ENCODE measurements at regions not wholly inside any gene's neighbourhood (a gene's known extent, or its start where the extent isn't known, plus 50 kb on each side); places are given as distances from the start of the nearest gene placed in this dataset.

DNA sequence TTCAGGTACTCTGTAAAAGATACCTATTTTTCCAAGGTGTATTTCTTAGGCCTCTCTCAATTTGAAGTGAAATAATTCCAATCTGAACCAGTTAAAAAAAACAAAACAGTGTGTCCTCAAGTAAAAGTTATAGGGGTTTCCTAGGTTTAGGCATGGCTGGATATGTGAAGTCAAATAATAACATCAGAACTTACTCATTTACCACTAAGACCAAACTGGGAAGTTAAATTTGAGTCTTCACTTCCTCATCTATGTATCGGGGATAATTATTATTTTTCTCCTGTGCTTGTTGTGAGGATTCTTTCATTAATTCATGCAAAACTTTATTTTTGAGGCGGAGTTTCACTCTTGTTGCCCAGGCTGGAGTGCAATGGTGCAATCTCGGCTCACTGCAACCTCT is 86.2 kb upstream of the PTPRK start:
- in situ Hi-C loops (cut with MboI) = no loop called here
- H3K27me3 ChIP-seq (replicated peaks; ENCODE audit: insufficient read depth) = no peaks in the 10 kb centered on the region
- no peaks in the 10 kb centered on the region for H3K9me3 ChIP-seq (ENCODE audit: low read depth)
- H3K79me2 ChIP-seq (ENCODE audit: insufficient read depth) = no peaks in the 10 kb centered on the region
- no peak overlapping the region for H2AFZ ChIP-seq
- no peak for TF ChIP-seq EZH2phosphoT487 (IDR thresholded peaks at IDR 0.05; ENCODE audit: insufficient read depth, low read depth)
- TF ChIP-seq EZH2 (IDR thresholded peaks at IDR 0.05; ENCODE audit: insufficient read depth, poor library complexity, severe bottlenecking) = no peak
- no peak overlapping the region for H3K27ac ChIP-seq
- H3K4me2 ChIP-seq (ENCODE audit: unreplicated experiment) = no peak overlapping the region
- no peaks in the 10 kb centered on the region for H3K9me2 ChIP-seq (ENCODE audit: insufficient read depth)
- no peak for DNase-seq
- H3K4me1 ChIP-seq (ENCODE audit: insufficient read depth) = peaks cover 10% of the 10 kb centered on the region
- H3K36me3 ChIP-seq (ENCODE audit: low read depth) = no peaks in the 10 kb centered on the region
- no peak overlapping the region for H3K4me3 ChIP-seq
- H3K9ac ChIP-seq = no peak overlapping the region
- no peaks in the 10 kb centered on the region for H4K20me1 ChIP-seq (ENCODE audit: insufficient read depth)
- H3F3A ChIP-seq (ENCODE audit: insufficient read depth) = peaks cover 10% of the 10 kb centered on the region; the same call in 1 of the 2 replicates
- WGBS, 2 experiments (ENCODE audit: low coverage in 1 of 2, low lambda C conversion rate in 2 of 2, missing lambda C conversion rate in 2 of 2) = 94 to 98% methylated on average over 3 of the region's 3 CpGs

DNA sequence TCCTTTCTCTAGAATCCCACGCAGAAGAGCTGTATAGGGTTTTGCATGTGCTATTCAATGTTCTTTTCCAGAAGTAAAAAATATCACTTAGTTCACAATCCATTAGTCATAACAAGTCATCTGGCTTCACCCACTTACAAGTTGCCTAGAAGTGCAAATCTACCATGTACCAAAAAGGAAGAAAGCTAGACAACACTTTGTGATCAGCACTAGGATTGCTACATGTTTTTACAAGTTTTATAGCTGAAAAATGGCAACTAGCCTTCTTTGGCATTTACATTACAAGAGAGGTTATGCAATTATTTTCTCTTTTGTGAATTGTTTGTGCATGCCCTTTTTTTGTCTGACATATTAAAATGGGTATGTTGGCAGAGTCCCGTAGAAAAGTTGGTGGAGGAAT is 85.6 kb upstream of the PTPRK start:
- no peaks in the 10 kb centered on the region for H3K9me2 ChIP-seq (ENCODE audit: insufficient read depth)
- H2AFZ ChIP-seq = no peak overlapping the region

DNA sequence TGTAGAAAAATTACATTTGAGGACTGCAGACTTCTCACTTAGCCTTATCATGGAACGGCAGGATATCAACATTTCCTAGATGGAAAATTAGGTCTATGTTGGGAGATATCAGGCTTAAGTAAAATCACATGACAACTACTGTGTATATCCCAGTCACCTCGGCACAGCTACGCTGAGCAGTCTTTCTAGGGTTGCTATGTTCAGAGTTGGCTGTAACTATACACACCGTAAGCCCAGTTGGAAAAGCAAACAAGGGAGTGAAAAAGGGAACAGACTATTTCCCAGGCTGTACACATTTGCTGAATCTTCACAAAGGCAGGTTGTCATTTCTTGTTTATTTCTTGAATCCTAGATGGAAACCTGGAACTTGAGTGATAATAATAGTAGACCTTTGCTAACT is 80.7 kb upstream of the PTPRK start:
- TF ChIP-seq EZH2 (IDR thresholded peaks at IDR 0.05; ENCODE audit: insufficient read depth, poor library complexity, severe bottlenecking) (no peak), EZH2phosphoT487 (IDR thresholded peaks at IDR 0.05; ENCODE audit: insufficient read depth, low read depth) (no peak)
- peak; percentile 4 for DNase-seq
- H3K79me2 ChIP-seq (ENCODE audit: insufficient read depth) = no peaks in the 10 kb centered on the region
- H3K9me3 ChIP-seq (ENCODE audit: low read depth) = no peaks in the 10 kb centered on the region
- no peaks in the 10 kb centered on the region for H3K36me3 ChIP-seq (ENCODE audit: low read depth)
- no peak overlapping the region for H2AFZ ChIP-seq
- H3K4me3 ChIP-seq = no peak overlapping the region
- 98 to 100% methylated on average over 4 of the region's 4 CpGs for WGBS, 2 experiments (ENCODE audit: low coverage in 1 of 2, low lambda C conversion rate in 2 of 2, missing lambda C conversion rate in 2 of 2)
- peaks cover 18% of the 10 kb centered on the region for H3F3A ChIP-seq (ENCODE audit: insufficient read depth)
- H3K9me2 ChIP-seq (ENCODE audit: insufficient read depth) = no peaks in the 10 kb centered on the region
- H3K4me2 ChIP-seq (ENCODE audit: unreplicated experiment) = peak overlapping the region; percentile 52
- H4K20me1 ChIP-seq (ENCODE audit: insufficient read depth) = no peaks in the 10 kb centered on the region
- H3K9ac ChIP-seq = no peak overlapping the region
- H3K27ac ChIP-seq = peak overlapping the region; percentile 77
- H3K4me1 ChIP-seq (ENCODE audit: insufficient read depth) = peaks cover 47% of the 10 kb centered on the region
- H3K27me3 ChIP-seq (replicated peaks; ENCODE audit: insufficient read depth) = no peaks in the 10 kb centered on the region
- in situ Hi-C loops (cut with MboI) = no loop called here

More for the DNA sequence above, 85.6 kb upstream of the PTPRK start:
- H3K79me2 ChIP-seq (ENCODE audit: insufficient read depth) = no peaks in the 10 kb centered on the region
- peaks cover 14% of the 10 kb centered on the region for H3K4me1 ChIP-seq (ENCODE audit: insufficient read depth)
- in situ Hi-C loops (cut with MboI) = no loop called here
- WGBS, 2 experiments (ENCODE audit: low coverage in 1 of 2, low lambda C conversion rate in 2 of 2, missing lambda C conversion rate in 2 of 2) = 57 to 62% methylated on average over 2 of the region's 2 CpGs
- no peaks in the 10 kb centered on the region for H3K9me3 ChIP-seq (ENCODE audit: low read depth)
- peak; percentile 56 for DNase-seq
- H4K20me1 ChIP-seq (ENCODE audit: insufficient read depth) = no peaks in the 10 kb centered on the region
- H3K4me3 ChIP-seq = no peak overlapping the region
- H3K4me2 ChIP-seq (ENCODE audit: unreplicated experiment) = no peak overlapping the region
- H3K36me3 ChIP-seq (ENCODE audit: low read depth) = no peaks in the 10 kb centered on the region
- peaks cover 10% of the 10 kb centered on the region for H3F3A ChIP-seq (ENCODE audit: insufficient read depth)
- no peak overlapping the region for H3K27ac ChIP-seq
- TF ChIP-seq EZH2 (IDR thresholded peaks at IDR 0.05; ENCODE audit: insufficient read depth, poor library complexity, severe bottlenecking) = no peak
- no peak for TF ChIP-seq EZH2phosphoT487 (IDR thresholded peaks at IDR 0.05; ENCODE audit: insufficient read depth, low read depth)
- no peak overlapping the region for H3K9ac ChIP-seq
- H3K27me3 ChIP-seq (replicated peaks; ENCODE audit: insufficient read depth) = no peaks in the 10 kb centered on the region

DNA sequence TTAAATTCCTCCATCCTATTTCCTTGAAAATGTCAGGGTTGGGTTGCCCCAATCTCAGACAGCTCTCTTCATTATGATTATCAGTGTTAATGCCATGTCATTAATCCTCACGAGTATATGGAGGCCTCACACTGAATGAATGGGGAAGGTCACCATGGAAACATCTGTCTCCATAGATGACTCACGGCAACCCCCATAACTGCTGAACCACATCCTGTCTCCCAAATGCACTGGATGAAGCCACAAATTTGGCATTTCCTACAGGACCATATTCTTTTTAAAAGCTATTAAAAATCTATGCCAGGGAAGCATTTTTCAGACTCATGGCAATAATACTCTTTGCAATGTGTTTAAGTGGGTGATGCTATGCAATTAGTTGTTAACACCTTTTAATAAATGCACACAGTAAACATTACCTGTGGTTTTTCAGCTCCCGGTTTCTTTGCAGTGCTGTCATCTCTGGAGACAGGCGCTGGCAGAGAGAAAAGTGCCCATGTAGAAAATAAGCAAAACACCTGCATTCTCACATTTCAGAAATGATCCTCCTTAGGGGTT is 80.1 kb upstream of the PTPRK start:
- Histone ChIP-seq H3K4me3 (peak overlapping the region; percentile 20), H3K27me3 (replicated peaks; ENCODE audit: insufficient read depth) (no peaks in the 10 kb centered on the region), H3K9me2 (ENCODE audit: insufficient read depth) (no peaks in the 10 kb centered on the region), H3K9ac (peak overlapping the region; percentile 19; the same call in 1 of the 2 replicates), H3F3A (ENCODE audit: insufficient read depth) (peaks cover 14% of the 10 kb centered on the region), H3K79me2 (ENCODE audit: insufficient read depth) (no peaks in the 10 kb centered on the region), H3K4me2 (ENCODE audit: unreplicated experiment) (peak overlapping the region; percentile 52), H2AFZ (peak overlapping the region; percentile 27), H3K4me1 (ENCODE audit: insufficient read depth) (peaks cover 41% of the 10 kb centered on the region), H3K36me3 (ENCODE audit: low read depth) (no peaks in the 10 kb centered on the region), H3K9me3 (ENCODE audit: low read depth) (no peaks in the 10 kb centered on the region), H4K20me1 (ENCODE audit: insufficient read depth) (no peaks in the 10 kb centered on the region), H3K27ac (peak overlapping the region; percentile 77)
- TF ChIP-seq EZH2 (IDR thresholded peaks at IDR 0.05; ENCODE audit: insufficient read depth, poor library complexity, severe bottlenecking) (no peak), EZH2phosphoT487 (IDR thresholded peaks at IDR 0.05; ENCODE audit: insufficient read depth, low read depth) (no peak)
- peak; percentile 96 for DNase-seq
- 16 to 21% methylated on average over 4 of the region's 4 CpGs for WGBS, 2 experiments (ENCODE audit: low coverage in 1 of 2, low lambda C conversion rate in 2 of 2, missing lambda C conversion rate in 2 of 2)
- in situ Hi-C loops (cut with MboI) = no loop called here

All from GM23248 (cell line).